HL-60 (cell line): ENCODE measurements at regions not wholly inside any gene's neighbourhood (a gene's known extent, or its start where the extent isn't known, plus 50 kb on each side); places are given as distances from the start of the nearest gene placed in this dataset.

ENCODE experiments used
- DNase-seq, 2 experiments: peaks; one replicate each; pipeline ENCODE4 v3.0.0-alpha.2; 2010 to 2020; ENCODE audit warnings: low read depth in 1 of 2, low spot score in 1 of 2
- H3K27ac ChIP-seq: fragments of 250-450 bp; sonication (Bioruptor Pico); replicated peaks from 2 replicates; pipeline ENCODE4 v1.5.1; 2020; ENCODE audit warnings: mild to moderate bottlenecking, moderate library complexity
- H3K27me3 ChIP-seq: fragments of 250-450 bp; sonication (Bioruptor Pico); 2 replicates; pipeline ENCODE4 v1.5.1; 2021; ENCODE audit warnings: mild to moderate bottlenecking, moderate library complexity; ENCODE audit not compliant: insufficient read depth, poor library complexity, severe bottlenecking
- H3K4me3 ChIP-seq: replicated peaks from 2 replicates; pipeline ENCODE4 v1.5.1; 2011; ENCODE audit warnings: mild to moderate bottlenecking, control low read depth, low read length; ENCODE audit not compliant: insufficient read depth
- CTCF ChIP-seq: IDR thresholded peaks from one replicate; pipeline ENCODE4 v1.5.1; 2011; ENCODE audit warnings: low read length, control low read depth, inconsistent platforms; ENCODE audit not compliant: insufficient read depth
- GABPA ChIP-seq: IDR thresholded peaks from 2 replicates; pipeline ENCODE4 v1.6.1; 2012; ENCODE audit warnings: low read depth
- POLR2AphosphoS5 ChIP-seq: IDR thresholded peaks from 2 replicates; pipeline ENCODE4 v1.6.1; 2012; ENCODE audit warnings: low read depth
- SPI1 ChIP-seq: IDR thresholded peaks from 2 replicates; pipeline ENCODE4 v1.6.1; 2012; ENCODE audit warnings: low read depth, mild to moderate bottlenecking, borderline replicate concordance
- TF ChIP-seq, protein P1 (sequence below): IDR thresholded peaks from 2 replicates; pipeline ENCODE4 v1.6.1; 2012; ENCODE audit warnings: low read depth; ENCODE audit not compliant: insufficient replicate concordance

DNA sequence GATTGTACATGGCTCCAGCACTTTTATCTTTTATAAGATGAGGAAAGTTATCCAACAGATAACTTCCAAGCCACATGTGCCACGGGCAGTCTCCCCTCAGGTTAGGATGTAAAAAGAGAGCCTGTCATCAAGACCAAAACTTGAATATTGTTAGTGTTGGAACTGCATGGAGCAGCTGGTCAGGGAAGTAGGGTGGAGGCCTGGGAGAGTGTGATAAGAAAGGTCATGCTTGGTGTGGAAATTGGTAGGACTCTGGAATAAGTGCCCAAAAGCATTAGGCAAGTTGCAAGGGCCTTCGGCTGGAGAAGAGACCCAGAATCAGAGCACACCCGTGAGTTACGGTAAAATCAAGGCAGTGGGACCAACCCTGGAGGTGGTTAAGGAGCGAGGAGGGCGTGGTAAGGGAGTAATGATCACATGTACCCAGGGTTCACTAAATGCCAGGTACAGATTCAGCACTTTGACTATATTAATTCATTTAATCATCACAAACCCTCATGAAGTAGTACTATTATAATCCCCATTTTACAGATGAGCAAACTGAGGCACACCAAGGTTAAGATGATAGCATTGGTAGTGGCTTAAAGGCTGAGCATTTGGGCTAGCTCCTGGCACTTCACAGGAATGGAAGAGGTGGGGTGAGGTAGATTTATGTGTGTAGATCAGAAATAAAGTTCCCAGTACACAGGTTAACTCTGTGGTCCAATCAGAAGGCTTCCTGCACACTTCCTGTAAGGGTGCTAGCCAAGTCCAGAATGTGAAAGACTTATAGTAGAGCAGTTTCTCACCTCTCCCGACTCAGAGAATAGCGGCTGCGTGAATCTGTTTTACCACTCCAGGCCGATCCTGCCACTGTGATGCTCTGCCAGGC lies 96.5 kb upstream of the ZNF608 start:
- no peak overlapping the region for H3K27ac ChIP-seq
- no peak overlapping the region for H3K4me3 ChIP-seq
- no peaks in the 10 kb centered on the region for H3K27me3 ChIP-seq
- TF ChIP-seq GABPA (no peak), CTCF (no peak), SPI1 (no peak), POLR2AphosphoS5 (no peak)
- TF ChIP-seq, protein P1, sequence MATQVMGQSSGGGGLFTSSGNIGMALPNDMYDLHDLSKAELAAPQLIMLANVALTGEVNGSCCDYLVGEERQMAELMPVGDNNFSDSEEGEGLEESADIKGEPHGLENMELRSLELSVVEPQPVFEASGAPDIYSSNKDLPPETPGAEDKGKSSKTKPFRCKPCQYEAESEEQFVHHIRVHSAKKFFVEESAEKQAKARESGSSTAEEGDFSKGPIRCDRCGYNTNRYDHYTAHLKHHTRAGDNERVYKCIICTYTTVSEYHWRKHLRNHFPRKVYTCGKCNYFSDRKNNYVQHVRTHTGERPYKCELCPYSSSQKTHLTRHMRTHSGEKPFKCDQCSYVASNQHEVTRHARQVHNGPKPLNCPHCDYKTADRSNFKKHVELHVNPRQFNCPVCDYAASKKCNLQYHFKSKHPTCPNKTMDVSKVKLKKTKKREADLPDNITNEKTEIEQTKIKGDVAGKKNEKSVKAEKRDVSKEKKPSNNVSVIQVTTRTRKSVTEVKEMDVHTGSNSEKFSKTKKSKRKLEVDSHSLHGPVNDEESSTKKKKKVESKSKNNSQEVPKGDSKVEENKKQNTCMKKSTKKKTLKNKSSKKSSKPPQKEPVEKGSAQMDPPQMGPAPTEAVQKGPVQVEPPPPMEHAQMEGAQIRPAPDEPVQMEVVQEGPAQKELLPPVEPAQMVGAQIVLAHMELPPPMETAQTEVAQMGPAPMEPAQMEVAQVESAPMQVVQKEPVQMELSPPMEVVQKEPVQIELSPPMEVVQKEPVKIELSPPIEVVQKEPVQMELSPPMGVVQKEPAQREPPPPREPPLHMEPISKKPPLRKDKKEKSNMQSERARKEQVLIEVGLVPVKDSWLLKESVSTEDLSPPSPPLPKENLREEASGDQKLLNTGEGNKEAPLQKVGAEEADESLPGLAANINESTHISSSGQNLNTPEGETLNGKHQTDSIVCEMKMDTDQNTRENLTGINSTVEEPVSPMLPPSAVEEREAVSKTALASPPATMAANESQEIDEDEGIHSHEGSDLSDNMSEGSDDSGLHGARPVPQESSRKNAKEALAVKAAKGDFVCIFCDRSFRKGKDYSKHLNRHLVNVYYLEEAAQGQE: no peak
- no peak for DNase-seq

DNA sequence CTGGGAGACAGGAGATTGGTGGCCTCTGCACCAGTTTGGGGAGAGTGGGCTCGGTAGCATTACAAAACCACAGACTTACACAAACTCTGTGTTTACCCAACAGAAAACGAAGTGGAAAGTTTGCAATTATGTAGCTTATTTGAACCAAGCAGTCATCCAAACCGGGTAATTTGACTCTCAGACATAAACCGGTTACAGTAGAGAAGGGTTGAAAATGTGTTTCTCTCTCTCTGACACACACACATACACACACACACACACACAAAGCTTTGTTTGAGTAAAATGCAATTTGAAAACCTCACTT lies 97.1 kb upstream of the ZNF608 start:
- Histone ChIP-seq H3K27ac (no peak overlapping the region), H3K27me3 (no peaks in the 10 kb centered on the region), H3K4me3 (no peak overlapping the region)
- TF ChIP-seq GABPA: no peak
- no peak for TF ChIP-seq SPI1
- no peak for TF ChIP-seq CTCF
- no peak for TF ChIP-seq POLR2AphosphoS5
- TF ChIP-seq, protein P1: no peak
- no peak for DNase-seq

GRCh38 chr5:124844371-124844920 lies 98.0 kb upstream of the ZNF608 start:
- Histone ChIP-seq H3K27ac (no peak overlapping the region), H3K27me3 (no peaks in the 10 kb centered on the region), H3K4me3 (no peak overlapping the region)
- DNase-seq: no peak
- no peak for TF ChIP-seq SPI1

- TF ChIP-seq SPI1: no peak
- TF ChIP-seq CTCF: no peak
- no peak for TF ChIP-seq GABPA
- TF ChIP-seq, protein P1: no peak
- no peak for TF ChIP-seq POLR2AphosphoS5
- Histone ChIP-seq H3K27ac (no peak overlapping the region), H3K4me3 (no peak overlapping the region), H3K27me3 (no peaks in the 10 kb centered on the region)
- no peak for DNase-seq
Measured at GRCh38 chr5:124847907-124848306, 101.5 kb upstream of the ZNF608 start.
